ENCODE measurements at regions not wholly inside any gene's neighbourhood (a gene's known extent, or its start where the extent isn't known, plus 50 kb on each side); places are given as distances from the start of the nearest gene placed in this dataset.

GRCh38 chr20:50298554-50299324 is 108.1 kb downstream of the CEBPB start:
- ChIA-PET CTCF (no interaction called here), POLR2A (ENCODE audit: unreplicated experiment) (no interaction called here)
- intact Hi-C loops (cut with micrococcal nuclease), result no loop called here
- DNase-seq (no peak), ATAC-seq (no peak)
- H3K4me1 ChIP-seq (ENCODE audit: insufficient read depth, low read length), result 0 out of 2 replicates have a peak, but pooled peaks cover 6% of the 10 kb centered on the region
- H3F3A ChIP-seq (ENCODE audit: low read length, unreplicated experiment), result no peaks in the 10 kb centered on the region
- H4K20me1 ChIP-seq (ENCODE audit: low read length), result no peaks in the 10 kb centered on the region
- no TSS peak for BruUV-seq (replicated peaks)
- no peaks in the 10 kb centered on the region for H3K36me3 ChIP-seq (ENCODE audit: low read depth, low read length)
- TF ChIP-seq EZH2phosphoT487 (IDR thresholded peaks at IDR 0.05; ENCODE audit: borderline replicate concordance, low read length) (no peak), EZH2 (IDR thresholded peaks at IDR 0.05; ENCODE audit: low read length, unreplicated experiment) (no peak), CTCF (conservative IDR thresholded peaks at IDR 0.05; ENCODE audit: low read depth, low read length) (no peak)
- H3K79me2 ChIP-seq (ENCODE audit: low read length), result no peaks in the 10 kb centered on the region
- H3K9me3 ChIP-seq (ENCODE audit: low read length), result no peaks in the 10 kb centered on the region
- H3K9ac ChIP-seq (ENCODE audit: low read length), result no peak overlapping the region
- H3K27ac ChIP-seq (ENCODE audit: low read length), result no peak overlapping the region
- H3K27me3 ChIP-seq (ENCODE audit: low read length), result no peaks in the 10 kb centered on the region
- H3K4me3 ChIP-seq (ENCODE audit: low read length), result no peak overlapping the region
- no peak overlapping the region for H3K4me2 ChIP-seq (ENCODE audit: low read length)
- H2AFZ ChIP-seq (ENCODE audit: low read length), result no peak overlapping the region
- no peaks in the 10 kb centered on the region for H3K9me2 ChIP-seq (replicated peaks; ENCODE audit: low read length)

- no peaks in the 10 kb centered on the region for H3K36me3 ChIP-seq (ENCODE audit: low read depth, low read length)
- POLR2A ChIA-PET (ENCODE audit: unreplicated experiment), result no interaction called here
- no peak for DNase-seq
- H3K79me2 ChIP-seq (ENCODE audit: low read length), result no peaks in the 10 kb centered on the region
- H3K4me3 ChIP-seq (ENCODE audit: low read length), result no peak overlapping the region
- BruUV-seq (replicated peaks), result no TSS peak
- no peak for ATAC-seq
- no peak overlapping the region for H3K4me2 ChIP-seq (ENCODE audit: low read length)
- TF ChIP-seq EZH2phosphoT487 (IDR thresholded peaks at IDR 0.05; ENCODE audit: borderline replicate concordance, low read length) (no peak), CTCF (conservative IDR thresholded peaks at IDR 0.05; ENCODE audit: low read depth, low read length) (no peak), EZH2 (IDR thresholded peaks at IDR 0.05; ENCODE audit: low read length, unreplicated experiment) (no peak)
- H3K27ac ChIP-seq (ENCODE audit: low read length), result no peak overlapping the region
- CTCF ChIA-PET, result no interaction called here
- H3K4me1 ChIP-seq (ENCODE audit: insufficient read depth, low read length), result 0 out of 2 replicates have a peak, but pooled peaks cover 6% of the 10 kb centered on the region
- H3K9me2 ChIP-seq (replicated peaks; ENCODE audit: low read length), result no peaks in the 10 kb centered on the region
- intact Hi-C loops (cut with micrococcal nuclease), result no loop called here
- H2AFZ ChIP-seq (ENCODE audit: low read length), result no peak overlapping the region
- H3F3A ChIP-seq (ENCODE audit: low read length, unreplicated experiment), result no peaks in the 10 kb centered on the region
- no peaks in the 10 kb centered on the region for H4K20me1 ChIP-seq (ENCODE audit: low read length)
- H3K9me3 ChIP-seq (ENCODE audit: low read length), result no peaks in the 10 kb centered on the region
- no peaks in the 10 kb centered on the region for H3K27me3 ChIP-seq (ENCODE audit: low read length)
- no peak overlapping the region for H3K9ac ChIP-seq (ENCODE audit: low read length)
Measured at GRCh38 chr20:50299325-50299629, 108.6 kb downstream of the CEBPB start.

- no peak for TF ChIP-seq EZH2 (IDR thresholded peaks at IDR 0.05; ENCODE audit: low read length, unreplicated experiment)
- TF ChIP-seq CTCF (conservative IDR thresholded peaks at IDR 0.05; ENCODE audit: low read depth, low read length), result no peak
- TF ChIP-seq EZH2phosphoT487 (IDR thresholded peaks at IDR 0.05; ENCODE audit: borderline replicate concordance, low read length), result no peak
- no peaks in the 10 kb centered on the region for H3K36me3 ChIP-seq (ENCODE audit: low read depth, low read length)
- ChIA-PET POLR2A (ENCODE audit: unreplicated experiment) (no interaction called here), CTCF (no interaction called here)
- BruUV-seq (replicated peaks), result no TSS peak
- H3K27me3 ChIP-seq (ENCODE audit: low read length), result no peaks in the 10 kb centered on the region
- peaks cover 8% of the 10 kb centered on the region for H3K4me1 ChIP-seq (ENCODE audit: insufficient read depth, low read length)
- intact Hi-C loops (cut with micrococcal nuclease), result no loop called here
- ATAC-seq (no peak), DNase-seq (no peak)
- no peaks in the 10 kb centered on the region for H3K9me3 ChIP-seq (ENCODE audit: low read length)
- H3K9ac ChIP-seq (ENCODE audit: low read length), result no peak overlapping the region
- H3K27ac ChIP-seq (ENCODE audit: low read length), result no peak overlapping the region
- H3K79me2 ChIP-seq (ENCODE audit: low read length), result no peaks in the 10 kb centered on the region
- H3F3A ChIP-seq (ENCODE audit: low read length, unreplicated experiment), result no peaks in the 10 kb centered on the region
- no peaks in the 10 kb centered on the region for H3K9me2 ChIP-seq (replicated peaks; ENCODE audit: low read length)
- H2AFZ ChIP-seq (ENCODE audit: low read length), result no peak overlapping the region
- H3K4me2 ChIP-seq (ENCODE audit: low read length), result no peak overlapping the region
- H3K4me3 ChIP-seq (ENCODE audit: low read length), result no peak overlapping the region
- no peaks in the 10 kb centered on the region for H4K20me1 ChIP-seq (ENCODE audit: low read length)
Measured at GRCh38 chr20:50301165-50301564, 110.5 kb downstream of the CEBPB start.
